Endothelial cell of umbilical vein (primary cell): ENCODE measurements at regions not wholly inside any gene's neighbourhood (a gene's known extent, or its start where the extent isn't known, plus 50 kb on each side); places are given as distances from the start of the nearest gene placed in this dataset.

Source experiments
- BruUV-seq: library from RNA; stranded (reverse); fragments of 400-500 nt; replicated peaks from 2 replicates; lab custom pipeline; 2021; lab: Mats Ljungman, UMichigan
- CTCF ChIA-PET: fragments of 300-600, 350-600 bp; sonication (Branson Sonifier 250); formaldehyde crosslinking; loops from one replicate; lab custom pipeline; 2021; ENCODE audit warnings: antibody characterized with exemption, inconsistent platforms; lab: Charles Lee
- POLR2A ChIA-PET: fragments of 300-600, 350-600 bp; sonication (Branson Sonifier 250); formaldehyde crosslinking; loops from one replicate; lab custom pipeline; 2021; ENCODE audit warnings: antibody characterized with exemption, inconsistent platforms; lab: Charles Lee
- DNase-seq: peaks from one replicate; pipeline ENCODE4 v3.0.0-alpha.2; 2011; ENCODE audit warnings: low read depth, low spot score
- FAIRE-seq: peaks from 2 replicates; lab custom pipeline; 2011; peaks lifted over from hg19 to GRCh38; lab: Jason Lieb, UNC
- H2AFZ ChIP-seq: 2 replicates; pipeline ENCODE4 v1.6.0; 2012; ENCODE audit warnings: low read depth, low read length, control low read depth, inconsistent platforms
- H3K27ac ChIP-seq: 2 replicates; pipeline ENCODE4 v1.5.1; 2011; ENCODE audit warnings: low read depth, mild to moderate bottlenecking, control low read depth, low read length, moderate library complexity; ENCODE audit not compliant: insufficient read depth
- H3K27me3 ChIP-seq, 2 experiments: 2 replicates each; pipeline versions ENCODE4 v1.6.0 to v1.6.1; 2011; ENCODE audit warnings: low read length in 2 of 2, mixed read lengths in 1 of 2; ENCODE audit not compliant: control insufficient read depth in 2 of 2, insufficient read depth in 2 of 2
- H3K36me3 ChIP-seq, 2 experiments: 2 replicates in 1 of 2; 3 replicates in 1 of 2; pipeline ENCODE4 v1.5.1; 2011; ENCODE audit warnings: low read length in 2 of 2, mild to moderate bottlenecking in 1 of 2, moderate library complexity in 1 of 2; ENCODE audit not compliant: control insufficient read depth in 2 of 2, insufficient read depth in 2 of 2; ENCODE audit errors: extremely low read depth in 1 of 2
- H3K4me1 ChIP-seq: 3 replicates; pipeline ENCODE4 v1.5.1; 2011; ENCODE audit warnings: mild to moderate bottlenecking, low read length; ENCODE audit not compliant: control insufficient read depth, insufficient read depth; ENCODE audit errors: extremely low read depth
- H3K4me2 ChIP-seq: 2 replicates; pipeline ENCODE4 v1.6.1; 2011; ENCODE audit warnings: low read length, control low read depth, mixed read lengths; ENCODE audit not compliant: insufficient read depth
- H3K4me3 ChIP-seq, 3 experiments: fragments of 200-600 bp in 1 of 3; sonication (generic), shearing (Covaris generic) in 1 of 3; replicated peaks in 1 of 3; 2 replicates each; pipeline ENCODE4 v1.5.1; 2011 to 2016; ENCODE audit warnings: control low read depth in 3 of 3, low read length in 3 of 3, mild to moderate bottlenecking in 2 of 3, inconsistent platforms in 1 of 3, low read depth in 1 of 3, moderate library complexity in 1 of 3; ENCODE audit not compliant: insufficient read depth in 1 of 3
- H3K79me2 ChIP-seq: 2 replicates; pipeline ENCODE4 v1.6.0; 2012; ENCODE audit warnings: low read length, inconsistent platforms; ENCODE audit not compliant: control insufficient read depth, insufficient read depth
- H3K9ac ChIP-seq: replicated peaks from 2 replicates; pipeline ENCODE3; 2011; ENCODE audit warnings: low read length, control low read depth; ENCODE audit not compliant: insufficient read depth; ENCODE audit errors: extremely low read depth
- H3K9me1 ChIP-seq: replicated peaks from 3 replicates; pipeline ENCODE4 v1.6.0; 2011; ENCODE audit warnings: mild to moderate bottlenecking, low read length; ENCODE audit not compliant: control insufficient read depth, insufficient read depth; ENCODE audit errors: extremely low read depth
- H3K9me3 ChIP-seq: replicated peaks from 2 replicates; pipeline ENCODE4 v1.5.1; 2012; ENCODE audit warnings: low read length, inconsistent platforms; ENCODE audit not compliant: control insufficient read depth, insufficient read depth
- H4K20me1 ChIP-seq: replicated peaks from 2 replicates; pipeline ENCODE3; 2011; ENCODE audit warnings: mild to moderate bottlenecking, low read length; ENCODE audit not compliant: control insufficient read depth, insufficient read depth; ENCODE audit errors: extremely low read depth
- CTCF ChIP-seq, 2 donors: IDR thresholded peaks; 1 replicate in 1 of 2; 2 replicates in 1 of 2; pipeline ENCODE4 v1.5.1; 2011; ENCODE audit warnings: low read length in 2 of 2, mild to moderate bottlenecking in 2 of 2, moderate library complexity in 2 of 2, control low read depth in 1 of 2, inconsistent platforms in 1 of 2, low read depth in 1 of 2; ENCODE audit not compliant: insufficient read depth in 1 of 2; ENCODE audit errors: extremely low read depth in 1 of 2
- EZH2 ChIP-seq: IDR thresholded peaks from 2 replicates; pipeline ENCODE4 v1.6.1; 2012; ENCODE audit warnings: borderline replicate concordance, low read depth, mild to moderate bottlenecking, moderate library complexity, low read length, inconsistent platforms; ENCODE audit not compliant: severe bottlenecking
- FOS ChIP-seq: IDR thresholded peaks from 2 replicates; pipeline ENCODE4 v1.6.1; 2011; ENCODE audit warnings: mild to moderate bottlenecking, low read length, moderate library complexity, borderline replicate concordance; ENCODE audit not compliant: insufficient read depth
- GATA2 ChIP-seq: IDR thresholded peaks from 2 replicates; pipeline ENCODE4 v1.7.0; 2011; ENCODE audit warnings: low read depth, mild to moderate bottlenecking, moderate library complexity, mixed read lengths, low read length; ENCODE audit not compliant: insufficient read length, insufficient read depth
- JUN ChIP-seq: IDR thresholded peaks from 2 replicates; pipeline ENCODE4 v1.6.1; 2011; ENCODE audit warnings: borderline replicate concordance, low read depth; ENCODE audit not compliant: insufficient read length, insufficient read depth
- MAX ChIP-seq: IDR thresholded peaks from 2 replicates; pipeline ENCODE4 v1.6.1; 2011; ENCODE audit not compliant: insufficient read depth, insufficient read length
- MYC ChIP-seq: IDR thresholded peaks from one replicate; pipeline ENCODE4 v1.6.1; 2011; ENCODE audit warnings: mild to moderate bottlenecking, low read depth, low read length
- POLR2A ChIP-seq: IDR thresholded peaks from 2 replicates; pipeline ENCODE4 v1.6.1; 2012; ENCODE audit warnings: low read depth, mild to moderate bottlenecking, control low read depth, low read length
- POLR2AphosphoS5 ChIP-seq: IDR thresholded peaks from 2 replicates; pipeline ENCODE4 v1.6.1; 2012; ENCODE audit warnings: low read depth, mild to moderate bottlenecking, control low read depth, low read length, moderate library complexity; ENCODE audit not compliant: insufficient read depth
- dilution Hi-C: fragments of 300-500 bp; cut with MboI; formaldehyde crosslinking; loops from one replicate; pipeline ENCODE4 v1.15.0; 2019; ENCODE audit warnings: low sequenced_read_pairs; ENCODE audit not compliant: extremely low pct_ligation_motif_present
- intact Hi-C: fragments of 100-400 bp; cut with micrococcal nuclease; formaldehyde crosslinking; loops from one replicate; pipeline ENCODE4 v1.10.0; 2022

- Histone ChIP-seq H3K9me1 (no peaks in the 10 kb centered on the region), H2AFZ (no peak overlapping the region), H3K27ac (no peak overlapping the region), H4K20me1 (no peaks in the 10 kb centered on the region), H3K79me2 (no peaks in the 10 kb centered on the region), H3K4me1 (no peaks in the 10 kb centered on the region), H3K9me3 (no peaks in the 10 kb centered on the region), H3K36me3 (no peaks in the 10 kb centered on the region), H3K27me3 (no peaks in the 10 kb centered on the region), H3K4me2 (no peak overlapping the region), H3K4me3 (no peak overlapping the region), H3K9ac (no peak overlapping the region)
- intact Hi-C loops: no loop called here
- BruUV-seq: no TSS peak
- no peak for FAIRE-seq
- TF ChIP-seq JUN (no peak), MYC (no peak)
- CTCF ChIA-PET: no interaction called here
- POLR2A ChIA-PET: no interaction called here
- no peak for DNase-seq
- dilution Hi-C loops: no loop called here
Observed at GRCh38 chr2:41724465-41724864, 323.4 kb upstream of the PKDCC start.

GRCh38 chr2:41725901-41726300, 321.9 kb upstream of the PKDCC start:
- intact Hi-C loops: no loop called here
- H3K79me2 ChIP-seq: no peaks in the 10 kb centered on the region

More at GRCh38 chr2:41725901-41726300, 321.9 kb upstream of the PKDCC start:
- H3K27ac ChIP-seq: no peak overlapping the region
- no peak overlapping the region for H3K9ac ChIP-seq
- no TSS peak for BruUV-seq
- dilution Hi-C loops: no loop called here
- no peaks in the 10 kb centered on the region for H3K9me3 ChIP-seq
- no peaks in the 10 kb centered on the region for H3K9me1 ChIP-seq
- ChIA-PET POLR2A (no interaction called here), CTCF (no interaction called here)
- H4K20me1 ChIP-seq: no peaks in the 10 kb centered on the region
- TF ChIP-seq FOS (no peak), POLR2AphosphoS5 (no peak), EZH2 (no peak), GATA2 (no peak), MYC (no peak), MAX (no peak), JUN (no peak), CTCF (IDR thresholded peaks at IDR 0.05; ENCODE audit: extremely low read depth in 1 of 2, insufficient read depth in 1 of 2, low read depth in 1 of 2, low read length in 2 of 2) (no peak), POLR2A (no peak)
- no peak overlapping the region for H3K4me2 ChIP-seq
- FAIRE-seq (no peak), DNase-seq (no peak)
- no peak overlapping the region for H3K4me3 ChIP-seq
- H3K4me1 ChIP-seq: no peaks in the 10 kb centered on the region
- no peaks in the 10 kb centered on the region for H3K27me3 ChIP-seq
- no peaks in the 10 kb centered on the region for H3K36me3 ChIP-seq
- H2AFZ ChIP-seq: no peak overlapping the region
